Lower leg skin (tissue), 3 donors: ENCODE measurements at regions not wholly inside any gene's neighbourhood (a gene's known extent, or its start where the extent isn't known, plus 50 kb on each side); places are given as distances from the start of the nearest gene placed in this dataset.

Source experiments
- POLR2A ChIP-seq, 2 donors: fragments of 450-650 bp; IDR thresholded peaks; one replicate each; pipeline ENCODE4 v1.6.1; 2016 to 2017; ENCODE audit warnings: antibody characterized with exemption in 2 of 2, mild to moderate bottlenecking in 1 of 2, moderate library complexity in 1 of 2
- TF ChIP-seq, protein P1 (sequence below), 3 donors: fragments of 450-650 bp; IDR thresholded peaks; one replicate each; pipeline ENCODE4 v1.5.1; 2016; ENCODE audit warnings: antibody characterized with exemption in 3 of 3, mild to moderate bottlenecking in 3 of 3, moderate library complexity in 2 of 3

DNA sequence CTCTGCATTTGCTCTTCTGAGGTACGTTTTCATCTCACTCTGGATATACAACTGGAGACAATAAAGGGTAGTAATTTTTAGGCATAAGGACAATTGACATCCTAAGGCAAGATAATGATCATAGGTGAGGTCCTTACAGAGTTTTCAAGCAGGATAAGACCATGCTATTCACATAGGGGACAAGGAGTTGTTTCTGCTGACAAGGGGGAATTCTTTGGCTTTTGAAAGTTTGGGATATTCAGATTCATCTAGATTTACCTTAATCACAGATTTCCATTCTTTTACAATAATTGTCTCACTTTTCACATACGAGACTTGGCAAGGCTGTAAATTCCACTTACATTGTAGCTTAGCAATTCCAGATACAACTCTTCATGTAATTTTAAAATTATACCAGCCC lies 256.2 kb downstream of the AASDHPPT start:
- TF ChIP-seq, protein P1, sequence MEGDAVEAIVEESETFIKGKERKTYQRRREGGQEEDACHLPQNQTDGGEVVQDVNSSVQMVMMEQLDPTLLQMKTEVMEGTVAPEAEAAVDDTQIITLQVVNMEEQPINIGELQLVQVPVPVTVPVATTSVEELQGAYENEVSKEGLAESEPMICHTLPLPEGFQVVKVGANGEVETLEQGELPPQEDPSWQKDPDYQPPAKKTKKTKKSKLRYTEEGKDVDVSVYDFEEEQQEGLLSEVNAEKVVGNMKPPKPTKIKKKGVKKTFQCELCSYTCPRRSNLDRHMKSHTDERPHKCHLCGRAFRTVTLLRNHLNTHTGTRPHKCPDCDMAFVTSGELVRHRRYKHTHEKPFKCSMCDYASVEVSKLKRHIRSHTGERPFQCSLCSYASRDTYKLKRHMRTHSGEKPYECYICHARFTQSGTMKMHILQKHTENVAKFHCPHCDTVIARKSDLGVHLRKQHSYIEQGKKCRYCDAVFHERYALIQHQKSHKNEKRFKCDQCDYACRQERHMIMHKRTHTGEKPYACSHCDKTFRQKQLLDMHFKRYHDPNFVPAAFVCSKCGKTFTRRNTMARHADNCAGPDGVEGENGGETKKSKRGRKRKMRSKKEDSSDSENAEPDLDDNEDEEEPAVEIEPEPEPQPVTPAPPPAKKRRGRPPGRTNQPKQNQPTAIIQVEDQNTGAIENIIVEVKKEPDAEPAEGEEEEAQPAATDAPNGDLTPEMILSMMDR (IDR thresholded peaks at IDR 0.05): no peak
- TF ChIP-seq POLR2A (IDR thresholded peaks at IDR 0.05): no peak
